HEK293T (cell line): ENCODE measurements at regions not wholly inside any gene's neighbourhood (a gene's known extent, or its start where the extent isn't known, plus 50 kb on each side); places are given as distances from the start of the nearest gene placed in this dataset.

ENCODE experiments used
- BHLHE40 ChIP-seq: fragments of 450-650 bp; IDR thresholded peaks from 2 replicates; pipeline ENCODE4 v1.6.1; 2016; ENCODE audit warnings: mild to moderate bottlenecking, moderate library complexity, borderline replicate concordance
- ELF4 ChIP-seq: fragments of 450-650 bp; IDR thresholded peaks from 2 replicates; pipeline ENCODE4 v1.6.1; 2017; ENCODE audit warnings: antibody characterized with exemption
- FOXM1 ChIP-seq: fragments of 450-650 bp; IDR thresholded peaks from 2 replicates; pipeline ENCODE4 v1.6.1; 2017; ENCODE audit warnings: mild to moderate bottlenecking, borderline replicate concordance

GRCh38 chr3:106810300-106810875, 566.9 kb upstream of the CCDC54 start:
- TF ChIP-seq FOXM1 (no peak), BHLHE40 (no peak), ELF4 (no peak)
